Endothelial cell of umbilical vein (primary cell): ENCODE measurements at regions not wholly inside any gene's neighbourhood (a gene's known extent, or its start where the extent isn't known, plus 50 kb on each side); places are given as distances from the start of the nearest gene placed in this dataset.

Experiments used
- BruUV-seq: library from RNA; stranded (reverse); fragments of 400-500 nt; replicated peaks from 2 replicates; lab custom pipeline; 2021; lab: Mats Ljungman, UMichigan
- CTCF ChIA-PET: fragments of 300-600, 350-600 bp; sonication (Branson Sonifier 250); formaldehyde crosslinking; loops from one replicate; lab custom pipeline; 2021; ENCODE audit warnings: antibody characterized with exemption, inconsistent platforms; lab: Charles Lee
- POLR2A ChIA-PET: fragments of 300-600, 350-600 bp; sonication (Branson Sonifier 250); formaldehyde crosslinking; loops from one replicate; lab custom pipeline; 2021; ENCODE audit warnings: antibody characterized with exemption, inconsistent platforms; lab: Charles Lee
- DNase-seq: peaks from one replicate; pipeline ENCODE4 v3.0.0-alpha.2; 2011; ENCODE audit warnings: low read depth, low spot score
- FAIRE-seq: peaks from 2 replicates; lab custom pipeline; 2011; peaks lifted over from hg19 to GRCh38; lab: Jason Lieb, UNC
- H2AFZ ChIP-seq: 2 replicates; pipeline ENCODE4 v1.6.0; 2012; ENCODE audit warnings: low read depth, low read length, control low read depth, inconsistent platforms
- H3K27ac ChIP-seq: 2 replicates; pipeline ENCODE4 v1.5.1; 2011; ENCODE audit warnings: low read depth, mild to moderate bottlenecking, control low read depth, low read length, moderate library complexity; ENCODE audit not compliant: insufficient read depth
- H3K27me3 ChIP-seq, 2 experiments: 2 replicates each; pipeline versions ENCODE4 v1.6.0 to v1.6.1; 2011; ENCODE audit warnings: low read length in 2 of 2, mixed read lengths in 1 of 2; ENCODE audit not compliant: control insufficient read depth in 2 of 2, insufficient read depth in 2 of 2
- H3K36me3 ChIP-seq, 2 experiments: 2 replicates in 1 of 2; 3 replicates in 1 of 2; pipeline ENCODE4 v1.5.1; 2011; ENCODE audit warnings: low read length in 2 of 2, mild to moderate bottlenecking in 1 of 2, moderate library complexity in 1 of 2; ENCODE audit not compliant: control insufficient read depth in 2 of 2, insufficient read depth in 2 of 2; ENCODE audit errors: extremely low read depth in 1 of 2
- H3K4me1 ChIP-seq: 3 replicates; pipeline ENCODE4 v1.5.1; 2011; ENCODE audit warnings: mild to moderate bottlenecking, low read length; ENCODE audit not compliant: control insufficient read depth, insufficient read depth; ENCODE audit errors: extremely low read depth
- H3K4me2 ChIP-seq: 2 replicates; pipeline ENCODE4 v1.6.1; 2011; ENCODE audit warnings: low read length, control low read depth, mixed read lengths; ENCODE audit not compliant: insufficient read depth
- H3K4me3 ChIP-seq, 3 experiments: fragments of 200-600 bp in 1 of 3; sonication (generic), shearing (Covaris generic) in 1 of 3; replicated peaks in 1 of 3; 2 replicates each; pipeline ENCODE4 v1.5.1; 2011 to 2016; ENCODE audit warnings: control low read depth in 3 of 3, low read length in 3 of 3, mild to moderate bottlenecking in 2 of 3, inconsistent platforms in 1 of 3, low read depth in 1 of 3, moderate library complexity in 1 of 3; ENCODE audit not compliant: insufficient read depth in 1 of 3
- H3K79me2 ChIP-seq: 2 replicates; pipeline ENCODE4 v1.6.0; 2012; ENCODE audit warnings: low read length, inconsistent platforms; ENCODE audit not compliant: control insufficient read depth, insufficient read depth
- H3K9ac ChIP-seq: replicated peaks from 2 replicates; pipeline ENCODE3; 2011; ENCODE audit warnings: low read length, control low read depth; ENCODE audit not compliant: insufficient read depth; ENCODE audit errors: extremely low read depth
- H3K9me1 ChIP-seq: replicated peaks from 3 replicates; pipeline ENCODE4 v1.6.0; 2011; ENCODE audit warnings: mild to moderate bottlenecking, low read length; ENCODE audit not compliant: control insufficient read depth, insufficient read depth; ENCODE audit errors: extremely low read depth
- H3K9me3 ChIP-seq: replicated peaks from 2 replicates; pipeline ENCODE4 v1.5.1; 2012; ENCODE audit warnings: low read length, inconsistent platforms; ENCODE audit not compliant: control insufficient read depth, insufficient read depth
- H4K20me1 ChIP-seq: replicated peaks from 2 replicates; pipeline ENCODE3; 2011; ENCODE audit warnings: mild to moderate bottlenecking, low read length; ENCODE audit not compliant: control insufficient read depth, insufficient read depth; ENCODE audit errors: extremely low read depth
- EZH2 ChIP-seq: IDR thresholded peaks from 2 replicates; pipeline ENCODE4 v1.6.1; 2012; ENCODE audit warnings: borderline replicate concordance, low read depth, mild to moderate bottlenecking, moderate library complexity, low read length, inconsistent platforms; ENCODE audit not compliant: severe bottlenecking
- FOS ChIP-seq: IDR thresholded peaks from 2 replicates; pipeline ENCODE4 v1.6.1; 2011; ENCODE audit warnings: mild to moderate bottlenecking, low read length, moderate library complexity, borderline replicate concordance; ENCODE audit not compliant: insufficient read depth
- GATA2 ChIP-seq: IDR thresholded peaks from 2 replicates; pipeline ENCODE4 v1.7.0; 2011; ENCODE audit warnings: low read depth, mild to moderate bottlenecking, moderate library complexity, mixed read lengths, low read length; ENCODE audit not compliant: insufficient read length, insufficient read depth
- JUN ChIP-seq: IDR thresholded peaks from 2 replicates; pipeline ENCODE4 v1.6.1; 2011; ENCODE audit warnings: borderline replicate concordance, low read depth; ENCODE audit not compliant: insufficient read length, insufficient read depth
- MAX ChIP-seq: IDR thresholded peaks from 2 replicates; pipeline ENCODE4 v1.6.1; 2011; ENCODE audit not compliant: insufficient read depth, insufficient read length
- MYC ChIP-seq: IDR thresholded peaks from one replicate; pipeline ENCODE4 v1.6.1; 2011; ENCODE audit warnings: mild to moderate bottlenecking, low read depth, low read length
- POLR2A ChIP-seq: IDR thresholded peaks from 2 replicates; pipeline ENCODE4 v1.6.1; 2012; ENCODE audit warnings: low read depth, mild to moderate bottlenecking, control low read depth, low read length
- POLR2AphosphoS5 ChIP-seq: IDR thresholded peaks from 2 replicates; pipeline ENCODE4 v1.6.1; 2012; ENCODE audit warnings: low read depth, mild to moderate bottlenecking, control low read depth, low read length, moderate library complexity; ENCODE audit not compliant: insufficient read depth
- dilution Hi-C: fragments of 300-500 bp; cut with MboI; formaldehyde crosslinking; loops from one replicate; pipeline ENCODE4 v1.15.0; 2019; ENCODE audit warnings: low sequenced_read_pairs; ENCODE audit not compliant: extremely low pct_ligation_motif_present
- intact Hi-C: fragments of 100-400 bp; cut with micrococcal nuclease; formaldehyde crosslinking; loops from one replicate; pipeline ENCODE4 v1.10.0; 2022
- TF ChIP-seq, protein P1 (sequence below), 2 donors: IDR thresholded peaks; 1 replicate in 1 of 2; 2 replicates in 1 of 2; pipeline ENCODE4 v1.5.1; 2011; ENCODE audit warnings: low read length in 2 of 2, mild to moderate bottlenecking in 2 of 2, moderate library complexity in 2 of 2, control low read depth in 1 of 2, inconsistent platforms in 1 of 2, low read depth in 1 of 2; ENCODE audit not compliant: insufficient read depth in 1 of 2; ENCODE audit errors: extremely low read depth in 1 of 2

DNA sequence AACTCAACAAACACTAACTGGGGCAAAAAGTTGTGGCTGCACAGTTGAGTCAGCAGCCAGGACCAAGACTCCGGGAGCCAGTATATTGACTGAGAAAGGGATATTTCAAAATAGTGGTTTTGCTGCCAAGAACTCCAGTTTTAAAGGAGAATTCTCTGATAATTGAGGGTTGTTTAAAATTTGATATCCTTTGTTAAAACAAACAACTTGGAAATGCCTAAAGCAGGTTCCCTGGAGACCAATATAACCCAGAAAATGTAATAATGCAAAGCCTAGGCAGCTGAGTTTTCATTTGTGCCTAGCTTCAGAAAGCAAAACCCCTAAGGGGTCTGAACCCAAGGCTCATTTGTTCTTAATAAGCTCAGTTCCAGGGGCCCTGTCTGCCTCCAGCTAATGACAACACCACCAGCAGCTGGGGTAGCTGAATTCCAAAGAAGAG is 311.7 kb upstream of the CCDC196 start:
- H3K27me3 ChIP-seq: no peaks in the 10 kb centered on the region
- no peak overlapping the region for H3K27ac ChIP-seq
- no peaks in the 10 kb centered on the region for H3K36me3 ChIP-seq
- DNase-seq (no peak), FAIRE-seq (no peak)
- POLR2A ChIA-PET: no interaction called here
- H3K4me1 ChIP-seq: no peaks in the 10 kb centered on the region
- no peaks in the 10 kb centered on the region for H3K9me3 ChIP-seq
- dilution Hi-C loops (no loop called here), intact Hi-C loops (no loop called here)
- H3K9ac ChIP-seq: no peak overlapping the region
- H2AFZ ChIP-seq: no peak overlapping the region
- CTCF ChIA-PET: interaction anchor here (1.1 kb wide), 1 partner anchor 17 kb away, joined by 3 read pairs; no protein-coding TSS in a partner anchor
- no peak overlapping the region for H3K4me2 ChIP-seq
- no peaks in the 10 kb centered on the region for H3K9me1 ChIP-seq
- no peaks in the 10 kb centered on the region for H4K20me1 ChIP-seq
- no TSS peak for BruUV-seq
- no peak overlapping the region for H3K4me3 ChIP-seq
- no peak for TF ChIP-seq POLR2AphosphoS5
- TF ChIP-seq JUN: no peak
- TF ChIP-seq, protein P1, sequence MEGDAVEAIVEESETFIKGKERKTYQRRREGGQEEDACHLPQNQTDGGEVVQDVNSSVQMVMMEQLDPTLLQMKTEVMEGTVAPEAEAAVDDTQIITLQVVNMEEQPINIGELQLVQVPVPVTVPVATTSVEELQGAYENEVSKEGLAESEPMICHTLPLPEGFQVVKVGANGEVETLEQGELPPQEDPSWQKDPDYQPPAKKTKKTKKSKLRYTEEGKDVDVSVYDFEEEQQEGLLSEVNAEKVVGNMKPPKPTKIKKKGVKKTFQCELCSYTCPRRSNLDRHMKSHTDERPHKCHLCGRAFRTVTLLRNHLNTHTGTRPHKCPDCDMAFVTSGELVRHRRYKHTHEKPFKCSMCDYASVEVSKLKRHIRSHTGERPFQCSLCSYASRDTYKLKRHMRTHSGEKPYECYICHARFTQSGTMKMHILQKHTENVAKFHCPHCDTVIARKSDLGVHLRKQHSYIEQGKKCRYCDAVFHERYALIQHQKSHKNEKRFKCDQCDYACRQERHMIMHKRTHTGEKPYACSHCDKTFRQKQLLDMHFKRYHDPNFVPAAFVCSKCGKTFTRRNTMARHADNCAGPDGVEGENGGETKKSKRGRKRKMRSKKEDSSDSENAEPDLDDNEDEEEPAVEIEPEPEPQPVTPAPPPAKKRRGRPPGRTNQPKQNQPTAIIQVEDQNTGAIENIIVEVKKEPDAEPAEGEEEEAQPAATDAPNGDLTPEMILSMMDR (IDR thresholded peaks at IDR 0.05; ENCODE audit: extremely low read depth in 1 of 2, insufficient read depth in 1 of 2, low read depth in 1 of 2, low read length in 2 of 2): no peak
- H3K79me2 ChIP-seq: no peaks in the 10 kb centered on the region

DNA sequence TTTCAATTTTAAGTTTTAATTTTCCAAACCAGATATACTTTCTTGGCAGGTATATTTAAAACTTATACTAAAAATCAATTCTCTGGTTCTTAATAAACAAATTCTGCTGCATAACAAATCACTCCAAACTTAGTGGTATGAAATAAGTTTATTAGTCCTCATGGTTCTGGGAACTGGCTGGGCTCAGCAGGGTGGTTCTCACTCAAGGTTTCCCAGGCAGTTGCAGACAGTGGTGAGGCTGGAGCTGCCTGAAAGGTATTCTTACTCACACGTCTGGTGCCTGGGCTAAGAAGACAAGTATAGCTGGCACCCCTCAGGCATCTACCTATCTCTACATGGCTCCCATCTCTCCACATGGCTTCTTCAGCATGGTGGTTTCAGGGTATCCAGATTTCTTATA is 308.2 kb upstream of the CCDC196 start:
- no peak for FAIRE-seq
- Histone ChIP-seq H4K20me1 (no peaks in the 10 kb centered on the region), H3K9me3 (no peaks in the 10 kb centered on the region), H3K9ac (no peak overlapping the region), H3K36me3 (no peaks in the 10 kb centered on the region), H3K4me2 (no peak overlapping the region), H3K9me1 (no peaks in the 10 kb centered on the region), H3K79me2 (no peaks in the 10 kb centered on the region), H3K27me3 (no peaks in the 10 kb centered on the region), H3K4me1 (no peaks in the 10 kb centered on the region), H3K27ac (no peak overlapping the region), H2AFZ (no peak overlapping the region), H3K4me3 (no peak overlapping the region)
- no TSS peak for BruUV-seq
- CTCF ChIA-PET: no interaction called here
- TF ChIP-seq EZH2 (no peak), MAX (no peak), POLR2AphosphoS5 (no peak), POLR2A (no peak), MYC (no peak), JUN (no peak), GATA2 (no peak), FOS (no peak)
- TF ChIP-seq, protein P1 (IDR thresholded peaks at IDR 0.05; ENCODE audit: extremely low read depth in 1 of 2, insufficient read depth in 1 of 2, low read depth in 1 of 2, low read length in 2 of 2): no peak
- intact Hi-C loops (no loop called here), dilution Hi-C loops (no loop called here)
- POLR2A ChIA-PET: no interaction called here
- DNase-seq: no peak
